AG08395 (cell line): ENCODE measurements at regions not wholly inside any gene's neighbourhood (a gene's known extent, or its start where the extent isn't known, plus 50 kb on each side); places are given as distances from the start of the nearest gene placed in this dataset.
"Not testable (repeated sequence)": the region's sequence is repeated elsewhere in the genome, so short reads cannot be mapped to it uniquely, and the experiment has no call there.

ENCODE experiments used
- DNase-seq: peaks from one replicate; pipeline ENCODE4 v3.0.0; 2012; ENCODE audit warnings: mixed read lengths, low spot score

GRCh38 chr5:99589424-99589823 lies 660.6 kb upstream of the CHD1 start:
- no peak for DNase-seq

DNA sequence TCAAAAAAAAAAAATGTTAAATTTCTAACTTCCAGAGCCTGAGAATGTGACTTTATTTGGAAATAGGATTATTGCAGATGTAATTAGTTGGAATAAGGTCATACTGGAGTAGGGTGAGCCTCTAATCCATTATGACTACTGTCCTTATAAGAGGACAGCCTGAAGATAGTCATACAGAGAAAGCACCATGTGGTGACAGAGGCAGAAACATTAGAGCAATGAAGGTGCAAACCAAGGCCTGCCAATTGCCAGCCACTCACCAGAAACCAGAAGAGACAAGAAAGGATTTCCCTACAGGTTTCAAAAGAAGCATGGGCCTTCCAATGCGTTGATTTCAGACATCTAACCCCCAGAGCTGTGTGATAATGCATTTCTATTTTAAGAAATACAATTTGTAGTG lies 659.2 kb upstream of the CHD1 start:
- DNase-seq, result no peak

GRCh38 chr5:99586878-99587277 lies 658.1 kb upstream of the CHD1 start:
- no peak for DNase-seq

DNA sequence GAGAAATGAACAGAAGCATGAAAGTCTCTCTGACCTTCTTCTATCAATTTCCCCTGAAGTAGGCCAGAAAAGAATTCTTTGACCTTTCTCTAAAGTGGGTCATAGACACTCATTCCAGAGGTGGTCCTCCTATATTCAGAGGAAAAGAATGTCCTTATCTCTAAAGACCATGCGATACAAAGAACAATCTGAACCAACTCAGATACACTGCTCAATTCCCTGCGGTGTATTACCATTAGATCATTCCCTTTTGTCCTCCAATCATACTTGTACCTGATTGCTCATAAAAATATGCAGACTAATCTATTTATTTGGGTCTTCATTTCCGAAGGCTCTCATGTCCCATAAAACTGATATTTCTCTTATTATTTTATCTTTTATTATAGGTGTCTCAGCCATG lies 652.4 kb upstream of the CHD1 start:
- not testable (repeated sequence) for DNase-seq

- not testable (repeated sequence) for DNase-seq
These were observed 634.3 kb upstream of the CHD1 start for GRCh38 chr5:99562937-99563627.

DNA sequence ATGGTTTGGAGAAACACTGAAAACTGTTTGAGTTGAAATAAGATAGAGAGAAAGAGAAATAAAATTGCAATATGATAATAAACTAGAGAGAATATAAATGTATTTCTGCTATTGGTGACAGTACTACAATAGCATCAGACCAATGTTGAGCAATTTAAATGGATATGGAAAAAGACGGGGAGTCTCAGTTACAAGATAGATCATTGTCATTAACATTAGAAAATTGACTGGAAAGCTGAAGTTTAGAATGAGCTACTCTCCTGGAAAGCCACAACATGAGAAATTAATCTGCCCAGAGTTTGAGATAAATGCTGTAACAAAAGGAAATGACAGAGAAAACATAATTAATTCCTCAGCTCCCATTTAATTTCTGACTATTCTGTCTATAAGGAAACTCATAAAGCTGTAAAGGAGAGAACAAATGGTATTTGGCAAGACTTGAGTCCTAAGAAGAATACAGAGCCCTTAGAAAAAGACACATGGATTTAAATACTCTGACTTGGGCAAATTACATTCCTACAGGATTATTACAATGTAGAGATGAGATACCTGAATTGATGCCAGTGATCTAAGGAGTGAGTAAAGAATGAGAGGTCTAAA lies 624.5 kb upstream of the CHD1 start:
- no peak for DNase-seq

GRCh38 chr5:99544356-99544755 lies 615.5 kb upstream of the CHD1 start:
- no peak for DNase-seq

- DNase-seq, result no peak
These were observed 615.0 kb upstream of the CHD1 start for GRCh38 chr5:99543841-99544240.

DNA sequence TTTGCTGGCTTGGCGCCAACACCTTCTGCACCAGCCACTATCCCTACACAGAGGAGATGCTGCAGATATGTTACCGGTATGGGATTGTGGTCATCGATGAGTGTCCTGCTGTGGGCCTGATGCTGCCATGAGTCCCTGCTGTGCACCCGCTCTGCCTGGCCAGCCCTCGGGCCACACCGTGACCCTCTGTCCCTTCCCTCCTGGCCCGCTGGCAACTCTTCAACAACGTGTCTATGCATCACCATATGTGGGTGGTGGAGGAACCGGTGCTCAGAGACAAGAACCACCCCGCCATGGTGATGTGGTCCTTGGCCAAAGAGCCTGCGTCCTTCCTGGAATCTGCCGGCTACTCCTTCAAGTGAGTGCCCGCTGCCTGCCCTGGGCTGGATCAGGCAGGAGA lies 605.4 kb upstream of the CHD1 start:
- DNase-seq, result not testable (repeated sequence)

DNA sequence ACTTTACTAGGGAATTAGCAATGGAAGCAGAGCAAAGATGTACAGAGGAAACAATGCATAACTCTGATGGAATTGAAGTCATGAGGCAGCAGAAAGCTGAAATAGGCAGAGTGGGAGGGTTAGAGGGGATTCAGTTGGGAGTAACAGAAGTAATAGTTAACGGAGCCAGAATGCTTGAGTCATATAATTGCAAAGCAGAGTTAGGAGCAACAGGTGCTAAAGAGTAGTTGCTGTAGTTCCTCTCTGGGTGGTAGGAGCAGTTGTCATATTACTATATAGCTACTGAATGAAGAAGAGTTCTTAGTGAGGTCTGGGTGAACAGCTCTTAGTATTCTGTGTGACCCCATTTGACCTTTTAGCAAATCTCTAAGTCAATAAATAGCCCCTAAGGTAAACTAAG lies 592.9 kb upstream of the CHD1 start:
- DNase-seq, result not testable (repeated sequence)

- DNase-seq, result not testable (repeated sequence)
These were observed 587.2 kb upstream of the CHD1 start for GRCh38 chr5:99515864-99516490.

GRCh38 chr5:99510237-99510866 lies 581.5 kb upstream of the CHD1 start:
- DNase-seq, result not testable (repeated sequence)

DNA sequence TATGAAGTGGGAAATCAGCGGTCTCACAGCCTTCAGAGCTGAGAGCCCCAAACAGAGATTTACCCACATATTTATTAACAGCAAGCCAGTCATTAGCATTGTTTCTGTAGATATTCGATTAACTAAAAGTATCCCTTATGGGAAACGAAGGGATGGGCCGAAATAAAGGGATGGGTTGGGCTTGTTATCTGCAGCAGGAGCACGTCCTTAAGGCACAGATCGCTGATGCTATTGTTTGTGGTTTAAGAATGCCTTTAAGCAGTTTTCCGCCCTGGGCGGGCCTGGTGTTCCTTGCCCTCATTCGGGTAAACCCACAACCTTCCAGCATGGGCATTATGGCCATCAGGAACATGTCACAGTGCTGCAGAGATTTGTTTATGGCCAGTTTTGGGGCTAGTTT lies 580.3 kb upstream of the CHD1 start:
- not testable (repeated sequence) for DNase-seq

DNA sequence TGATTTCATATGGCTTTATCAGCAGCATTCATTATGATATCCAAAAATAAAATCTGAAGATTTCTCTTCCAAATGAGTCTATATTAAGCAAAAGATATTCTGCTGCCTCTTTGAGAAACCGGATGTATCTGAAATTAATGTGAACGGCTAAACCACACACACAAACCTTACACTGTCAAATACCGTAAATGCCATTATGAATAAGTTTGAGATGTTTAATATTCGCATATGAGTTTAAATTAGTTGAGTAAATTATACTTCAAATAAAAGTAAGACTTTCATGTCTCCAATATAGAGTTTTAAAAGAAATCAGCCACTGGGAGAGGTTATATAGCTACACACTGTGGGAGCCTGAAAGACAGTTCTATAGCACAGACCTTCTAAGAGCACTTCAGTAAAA lies 566.6 kb upstream of the CHD1 start:
- DNase-seq, result not testable (repeated sequence)

DNA sequence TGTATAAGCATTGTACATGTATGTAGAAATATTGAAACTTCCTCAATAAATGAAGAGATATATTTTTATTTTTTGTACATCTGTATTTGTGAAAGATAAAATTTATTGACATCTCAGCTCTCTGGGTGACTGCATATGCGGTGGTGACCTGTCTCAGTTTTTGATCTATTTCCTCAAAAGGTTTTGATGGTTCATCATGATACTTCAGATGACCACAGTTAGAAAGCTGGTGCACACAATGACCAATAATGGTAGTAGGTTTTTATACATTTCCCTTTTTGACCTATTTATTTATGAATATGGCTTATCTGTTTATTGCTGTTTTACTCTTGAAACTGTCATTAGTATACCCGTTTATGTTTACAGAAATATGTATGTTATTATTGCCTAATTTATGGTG lies 549.6 kb upstream of the CHD1 start:
- DNase-seq, result not testable (repeated sequence)

- not testable (repeated sequence) for DNase-seq
These were observed 544.5 kb upstream of the CHD1 start for GRCh38 chr5:99473328-99473727.

GRCh38 chr5:99471726-99472125 lies 542.9 kb upstream of the CHD1 start:
- DNase-seq, result not testable (repeated sequence)

DNA sequence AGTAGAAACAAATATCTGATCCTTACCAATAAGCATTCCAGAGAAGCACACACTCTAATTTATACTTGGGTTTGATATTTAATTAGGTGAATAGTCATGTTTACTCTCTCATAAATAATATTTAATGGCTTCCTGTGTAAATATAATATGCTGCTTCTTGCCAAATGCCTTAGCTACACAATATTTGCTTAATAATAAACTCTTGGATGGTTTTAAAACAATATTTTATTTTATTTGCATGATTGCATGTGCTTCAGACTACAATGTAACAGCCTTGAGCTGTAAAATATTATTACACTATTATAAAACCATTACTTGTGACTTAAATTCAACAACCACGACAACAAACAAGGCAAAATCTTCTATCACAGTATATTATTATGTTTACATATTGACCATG lies 542.4 kb upstream of the CHD1 start:
- not testable (repeated sequence) for DNase-seq

GRCh38 chr5:99470636-99471035 lies 541.8 kb upstream of the CHD1 start:
- DNase-seq, result not testable (repeated sequence)

DNA sequence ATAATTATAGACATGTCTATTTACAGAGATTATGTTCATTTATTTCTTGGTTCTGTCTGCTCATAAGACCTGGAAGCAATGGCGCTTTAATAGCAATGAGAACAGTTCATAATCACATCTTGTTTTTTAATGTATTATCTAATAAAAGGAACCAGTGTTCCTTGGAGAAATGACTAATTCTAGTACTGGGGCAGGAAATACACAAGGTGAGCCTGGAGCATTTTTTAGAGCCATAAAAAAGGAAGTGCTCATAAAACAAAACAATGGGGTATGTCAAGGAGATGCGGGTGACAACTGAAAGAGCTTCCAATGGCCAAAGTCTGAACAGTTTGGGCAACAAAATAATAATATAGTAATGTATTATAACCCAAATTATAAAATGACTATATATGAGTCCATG lies 531.9 kb upstream of the CHD1 start:
- DNase-seq, result no peak

DNA sequence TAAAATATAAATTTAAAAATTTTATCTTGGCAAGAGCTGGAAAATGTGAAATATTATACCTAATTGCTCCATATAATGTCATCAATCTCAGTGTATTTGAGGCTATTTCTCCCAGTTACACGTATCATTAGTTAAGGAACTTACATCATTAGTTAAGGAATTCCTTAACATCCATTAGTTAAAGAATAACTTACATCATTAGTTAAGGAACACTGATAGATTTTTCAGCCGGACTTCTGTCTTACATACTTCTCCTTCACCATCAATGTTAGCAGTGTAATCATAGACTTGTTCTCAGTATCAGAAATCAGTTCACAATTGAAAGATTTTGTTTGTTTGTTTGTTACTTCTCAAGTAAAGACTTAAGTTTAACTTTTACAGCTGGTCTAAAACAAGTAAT lies 524.4 kb upstream of the CHD1 start:
- no peak for DNase-seq

GRCh38 chr5:99449786-99450185 lies 521.0 kb upstream of the CHD1 start:
- no peak for DNase-seq

DNA sequence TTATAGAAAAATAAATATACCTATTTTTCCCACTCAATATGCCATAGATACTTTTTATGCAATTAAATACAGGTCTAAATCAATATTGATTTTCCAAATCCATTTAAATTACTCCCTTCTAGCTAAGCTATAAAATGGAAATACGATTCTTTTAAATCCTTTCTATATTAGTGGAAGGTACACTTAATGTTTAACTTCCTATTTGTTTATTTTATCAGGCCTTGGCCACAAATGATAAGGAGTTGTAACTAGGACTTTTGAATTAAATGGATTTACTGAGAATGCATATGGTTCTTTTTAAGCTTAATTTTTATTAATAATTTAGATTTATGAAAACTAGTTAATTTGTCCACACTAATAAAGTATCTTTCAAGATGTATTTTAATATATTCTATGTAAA lies 517.0 kb upstream of the CHD1 start:
- DNase-seq, result no peak
